Thoracic aorta (tissue), 2 donors: ENCODE measurements at regions not wholly inside any gene's neighbourhood (a gene's known extent, or its start where the extent isn't known, plus 50 kb on each side); places are given as distances from the start of the nearest gene placed in this dataset.

ENCODE experiments used
- ATAC-seq: fragments of 150-250 bp; one replicate; pipeline ENCODE4 v1.8.0; 2017; ENCODE audit warnings: low read depth; ENCODE audit not compliant: insufficient number of reproducible peaks, low FRiP score
- DNase-seq: peaks from one replicate; pipeline ENCODE4 v3.0.0-alpha.2; 2020; ENCODE audit warnings: low spot score
- H3K27ac ChIP-seq, 2 donors: fragments of 200-600 bp; sonication (generic); 1 replicate in 1 of 2; 2 replicates in 1 of 2; pipeline ENCODE4 v1.5.1; 2016; ENCODE audit warnings: mild to moderate bottlenecking in 2 of 2, moderate library complexity in 2 of 2
- H3K27me3 ChIP-seq: fragments of 200-600 bp; sonication (generic); replicated peaks from 2 replicates; pipeline ENCODE4 v1.6.0; 2016; ENCODE audit warnings: mild to moderate bottlenecking; ENCODE audit not compliant: insufficient read depth
- H3K36me3 ChIP-seq: fragments of 200-600 bp; sonication (generic); one replicate; pipeline ENCODE4 v1.5.1; 2016
- H3K4me1 ChIP-seq, 2 donors: fragments of 200-600 bp; sonication (generic); 1 replicate in 1 of 2; 2 replicates in 1 of 2; pipeline versions ENCODE4 v1.5.1 to v1.6.0; 2016; ENCODE audit warnings: low read depth in 2 of 2, mild to moderate bottlenecking in 1 of 2; ENCODE audit not compliant: control insufficient read depth in 1 of 2
- H3K4me3 ChIP-seq: fragments of 200-600 bp; sonication (generic); 2 replicates; pipeline ENCODE4 v1.5.1; 2016; ENCODE audit warnings: mild to moderate bottlenecking
- H3K9me3 ChIP-seq: fragments of 200-600 bp; sonication (generic); 2 replicates; pipeline ENCODE4 v1.5.1; 2016
- TF ChIP-seq, protein P1 (sequence below): fragments of 200-600 bp; sonication (generic); IDR thresholded peaks from one replicate; pipeline ENCODE4 v1.5.1; 2019; ENCODE audit warnings: antibody characterized with exemption

DNA sequence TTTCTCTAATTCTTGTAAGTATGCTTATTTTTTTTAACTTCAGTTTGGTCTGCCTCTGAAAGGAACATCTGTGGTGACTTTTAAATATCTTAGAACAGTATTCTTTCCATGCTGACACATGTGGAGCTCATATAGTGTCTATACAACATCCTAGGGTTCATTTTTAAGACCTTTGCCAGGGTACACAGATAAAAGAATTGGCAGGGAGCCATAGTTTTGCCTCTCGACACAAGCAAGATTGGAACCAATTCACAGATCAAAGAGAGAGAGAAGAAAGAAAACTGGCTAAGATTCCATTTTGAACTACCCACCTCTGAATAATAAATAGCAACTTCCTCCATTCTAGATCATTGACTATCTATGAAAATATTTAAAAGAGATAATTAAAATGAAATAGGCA lies 142.7 kb upstream of the ST6GAL2 start:
- H3K9me3 ChIP-seq: no peaks in the 10 kb centered on the region
- no peaks in the 10 kb centered on the region for H3K27me3 ChIP-seq
- H3K36me3 ChIP-seq: no peaks in the 10 kb centered on the region
- TF ChIP-seq, protein P1, sequence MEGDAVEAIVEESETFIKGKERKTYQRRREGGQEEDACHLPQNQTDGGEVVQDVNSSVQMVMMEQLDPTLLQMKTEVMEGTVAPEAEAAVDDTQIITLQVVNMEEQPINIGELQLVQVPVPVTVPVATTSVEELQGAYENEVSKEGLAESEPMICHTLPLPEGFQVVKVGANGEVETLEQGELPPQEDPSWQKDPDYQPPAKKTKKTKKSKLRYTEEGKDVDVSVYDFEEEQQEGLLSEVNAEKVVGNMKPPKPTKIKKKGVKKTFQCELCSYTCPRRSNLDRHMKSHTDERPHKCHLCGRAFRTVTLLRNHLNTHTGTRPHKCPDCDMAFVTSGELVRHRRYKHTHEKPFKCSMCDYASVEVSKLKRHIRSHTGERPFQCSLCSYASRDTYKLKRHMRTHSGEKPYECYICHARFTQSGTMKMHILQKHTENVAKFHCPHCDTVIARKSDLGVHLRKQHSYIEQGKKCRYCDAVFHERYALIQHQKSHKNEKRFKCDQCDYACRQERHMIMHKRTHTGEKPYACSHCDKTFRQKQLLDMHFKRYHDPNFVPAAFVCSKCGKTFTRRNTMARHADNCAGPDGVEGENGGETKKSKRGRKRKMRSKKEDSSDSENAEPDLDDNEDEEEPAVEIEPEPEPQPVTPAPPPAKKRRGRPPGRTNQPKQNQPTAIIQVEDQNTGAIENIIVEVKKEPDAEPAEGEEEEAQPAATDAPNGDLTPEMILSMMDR: no peak
- ATAC-seq (no peak), DNase-seq (no peak)
- H3K27ac ChIP-seq: no peak overlapping the region
- H3K4me3 ChIP-seq: no peak overlapping the region
- no peaks in the 10 kb centered on the region for H3K4me1 ChIP-seq

DNA sequence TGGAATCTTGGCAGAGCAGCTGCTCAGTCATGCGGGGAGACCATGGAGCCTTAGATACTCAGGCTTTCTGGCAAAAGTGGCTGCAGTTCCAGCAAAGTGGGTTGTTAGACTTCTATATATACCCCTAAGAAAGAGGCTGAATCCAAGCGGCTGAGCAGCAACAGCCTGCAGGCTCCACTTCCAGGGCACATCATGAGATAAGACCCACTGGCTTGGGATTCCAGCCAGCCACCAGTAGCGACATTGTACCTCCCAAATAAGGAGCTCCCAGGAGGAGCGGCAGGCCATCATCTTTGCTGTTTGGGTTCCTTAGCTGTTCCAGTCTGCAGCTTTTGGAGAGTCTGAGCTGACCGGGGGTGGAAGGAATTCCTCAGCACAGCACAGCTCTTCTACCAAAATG lies 150.3 kb upstream of the ST6GAL2 start:
- DNase-seq (no peak), ATAC-seq (no peak)

DNA sequence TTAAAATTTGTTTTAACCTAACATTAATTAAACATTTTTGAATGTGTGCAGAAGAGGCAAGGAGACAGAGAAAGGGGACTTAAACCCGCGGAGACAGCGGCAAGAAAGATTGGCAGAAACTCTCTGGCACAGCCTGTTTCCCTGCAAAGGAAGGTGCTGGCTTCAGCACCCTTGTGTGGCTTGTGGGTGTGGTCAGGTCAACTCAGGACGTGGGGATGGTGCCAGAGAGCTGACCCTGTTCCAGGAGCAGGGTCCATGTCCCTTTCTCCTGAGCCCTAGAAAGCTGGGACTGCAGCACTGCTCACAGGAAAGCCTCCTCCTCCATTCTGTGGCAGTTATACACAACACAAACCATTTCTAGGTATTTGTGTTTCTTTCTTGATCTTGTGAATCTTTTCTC lies 176.2 kb upstream of the ST6GAL2 start:
- no peak for ATAC-seq
- Histone ChIP-seq H3K4me3 (no peak overlapping the region), H3K27ac (no peak overlapping the region), H3K4me1 (no peaks in the 10 kb centered on the region), H3K36me3 (no peaks in the 10 kb centered on the region), H3K27me3 (no peaks in the 10 kb centered on the region), H3K9me3 (no peaks in the 10 kb centered on the region)
- TF ChIP-seq, protein P1: no peak
- no peak for DNase-seq

More for the DNA sequence above, 150.3 kb upstream of the ST6GAL2 start:
- Histone ChIP-seq H3K27me3 (no peaks in the 10 kb centered on the region), H3K9me3 (peaks cover 3% of the 10 kb centered on the region), H3K4me3 (no peak overlapping the region), H3K4me1 (peaks cover 0 to 10% of the 10 kb centered on the region in 2 donors), H3K27ac (no peak overlapping the region), H3K36me3 (no peaks in the 10 kb centered on the region)
- TF ChIP-seq, protein P1: no peak

DNA sequence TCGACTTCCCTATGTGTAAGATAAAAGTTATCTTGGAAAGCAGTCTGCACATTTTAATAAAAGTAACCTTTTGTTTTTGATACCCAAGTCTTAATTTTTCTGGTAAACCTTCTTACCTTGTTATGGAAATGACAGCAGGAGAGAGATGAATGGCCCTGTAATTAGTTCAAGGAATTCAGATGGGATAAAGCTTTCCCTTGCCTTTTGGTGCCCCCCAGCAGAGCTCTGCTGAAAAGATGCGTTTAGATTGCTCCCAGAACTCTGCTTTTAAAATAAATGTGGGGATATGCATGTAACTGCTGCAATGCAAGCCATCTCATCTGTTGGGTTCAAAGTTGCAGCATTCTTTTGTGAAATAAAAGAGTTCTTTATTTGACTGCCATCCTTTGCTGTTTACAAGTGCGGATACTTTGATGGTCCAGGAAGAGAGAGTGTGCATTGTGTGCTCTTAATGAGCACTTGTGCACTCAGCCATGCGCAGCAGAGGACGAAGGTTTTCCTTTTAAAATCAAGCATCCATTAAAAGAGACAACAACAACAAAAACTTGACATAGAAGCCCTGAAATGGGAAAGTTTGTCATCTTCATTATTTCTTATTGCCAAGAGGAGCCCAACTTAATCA lies 176.7 kb upstream of the ST6GAL2 start:
- ATAC-seq: no peak

DNA sequence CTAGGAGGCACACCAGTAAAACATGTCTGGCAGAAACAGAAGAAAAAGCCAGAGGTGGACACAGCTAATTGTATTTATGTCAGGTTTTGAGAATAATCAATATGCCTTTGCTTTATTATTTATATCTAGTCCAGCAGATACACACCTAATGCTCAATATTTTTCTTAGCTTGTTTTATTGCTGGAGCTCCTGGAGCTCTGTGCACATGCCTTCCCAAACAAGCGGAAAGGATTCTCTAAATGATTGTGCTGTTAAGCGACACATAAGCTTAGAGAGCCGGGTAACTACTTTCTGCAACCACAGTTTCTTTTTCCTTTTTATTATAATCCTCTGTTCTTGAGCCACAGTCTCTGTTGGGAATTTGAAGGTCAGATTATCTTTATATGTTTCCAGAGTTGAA lies 177.3 kb upstream of the ST6GAL2 start:
- no peaks in the 10 kb centered on the region for H3K9me3 ChIP-seq
- TF ChIP-seq, protein P1: no peak
- H3K36me3 ChIP-seq: no peaks in the 10 kb centered on the region
- H3K27me3 ChIP-seq: no peaks in the 10 kb centered on the region
- no peak overlapping the region for H3K4me3 ChIP-seq
- no peak overlapping the region for H3K27ac ChIP-seq
- ATAC-seq (no peak), DNase-seq (no peak)
- H3K4me1 ChIP-seq: no peaks in the 10 kb centered on the region

More for the DNA sequence above, 176.7 kb upstream of the ST6GAL2 start:
- Histone ChIP-seq H3K36me3 (no peaks in the 10 kb centered on the region), H3K4me1 (no peaks in the 10 kb centered on the region), H3K9me3 (no peaks in the 10 kb centered on the region), H3K4me3 (no peak overlapping the region), H3K27me3 (no peaks in the 10 kb centered on the region), H3K27ac (no peak overlapping the region)
- TF ChIP-seq, protein P1: no peak
- DNase-seq: no peak
